Neural cell (in vitro differentiated cells): ENCODE measurements at regions not wholly inside any gene's neighbourhood (a gene's known extent, or its start where the extent isn't known, plus 50 kb on each side); places are given as distances from the start of the nearest gene placed in this dataset.

Source experiments
- H2AFZ ChIP-seq: fragments of 200-600, 300-800 bp; sonication (generic), shearing (Covaris generic); 2 replicates; pipeline ENCODE4 v1.6.0; 2014; ENCODE audit warnings: low read depth, mild to moderate bottlenecking, antibody characterized with exemption, low read length, moderate library complexity
- H3F3A ChIP-seq: fragments of 200-600 bp; shearing (Covaris generic); 2 replicates; pipeline ENCODE4 v1.6.1; 2016; ENCODE audit warnings: mild to moderate bottlenecking, moderate library complexity, mixed read lengths, antibody characterized with exemption, low read length; ENCODE audit not compliant: insufficient read depth, poor library complexity, severe bottlenecking
- H3K27ac ChIP-seq: fragments of 200-600, 300-800 bp; sonication (generic), shearing (Covaris generic); 2 replicates; pipeline ENCODE4 v1.5.1; 2014; ENCODE audit warnings: mild to moderate bottlenecking, low read length, moderate library complexity
- H3K27me3 ChIP-seq: fragments of 300-800, 200-600 bp; sonication (generic), shearing (Covaris generic); 2 replicates; pipeline ENCODE4 v1.6.0; 2014; ENCODE audit warnings: mild to moderate bottlenecking, low read depth, low read length, moderate library complexity; ENCODE audit not compliant: insufficient read depth
- H3K36me3 ChIP-seq: fragments of 300-800, 200-600 bp; sonication (generic), shearing (Covaris generic); 2 replicates; pipeline ENCODE4 v1.5.1; 2014; ENCODE audit warnings: mild to moderate bottlenecking, antibody characterized with exemption, low read length, moderate library complexity; ENCODE audit not compliant: insufficient read depth
- H3K4me2 ChIP-seq: fragments of 300-800, 200-600 bp; sonication (generic), shearing (Covaris generic); 2 replicates; pipeline ENCODE4 v1.6.0; 2014; ENCODE audit warnings: mild to moderate bottlenecking, low read length
- H3K4me3 ChIP-seq: fragments of 300-800, 200-600 bp; sonication (generic), shearing (Covaris generic); 2 replicates; pipeline ENCODE4 v1.5.1; 2014; ENCODE audit warnings: mild to moderate bottlenecking, low read length, moderate library complexity
- H3K79me2 ChIP-seq: fragments of 200-600 bp; shearing (Covaris generic); replicated peaks from 2 replicates; pipeline ENCODE4 v1.6.0; 2014; ENCODE audit warnings: mild to moderate bottlenecking, low read length, moderate library complexity; ENCODE audit not compliant: insufficient read depth
- H3K9ac ChIP-seq: fragments of 300-800, 200-600 bp; sonication (generic), shearing (Covaris generic); 2 replicates; pipeline ENCODE4 v1.6.1; 2016; ENCODE audit warnings: mild to moderate bottlenecking, low read length, mixed read lengths
- H3K9me2 ChIP-seq: fragments of 200-600 bp; shearing (Covaris generic); 2 replicates; pipeline ENCODE4 v1.6.1; 2016; ENCODE audit warnings: mild to moderate bottlenecking, low read length, mixed read lengths; ENCODE audit not compliant: insufficient read depth
- H3K9me3 ChIP-seq: fragments of 200-600, 300-800 bp; sonication (generic), shearing (Covaris generic); 2 replicates; pipeline ENCODE4 v1.6.1; 2016; ENCODE audit warnings: mild to moderate bottlenecking, mixed run types, low read length, moderate library complexity, mixed read lengths
- H4K20me1 ChIP-seq: fragments of 200-600 bp; shearing (Covaris generic); 2 replicates; pipeline ENCODE4 v1.6.1; 2016; ENCODE audit warnings: mild to moderate bottlenecking, mixed run types; ENCODE audit not compliant: insufficient read depth
- EP300 ChIP-seq: fragments of 450-650 bp; conservative IDR thresholded peaks from 2 replicates; pipeline ENCODE4 v1.6.1; 2014; ENCODE audit warnings: antibody characterized with exemption, mild to moderate bottlenecking, moderate library complexity; ENCODE audit not compliant: poor library complexity, severe bottlenecking
- EZH2 ChIP-seq: fragments of 200-600, 300-800 bp; shearing (Covaris generic), sonication (generic); IDR thresholded peaks from 2 replicates; pipeline ENCODE4 v1.6.1; 2014; ENCODE audit warnings: antibody characterized with exemption, low read length, borderline replicate concordance, mild to moderate bottlenecking; ENCODE audit not compliant: insufficient read depth, poor library complexity, severe bottlenecking
- MXI1 ChIP-seq: fragments of 450-650 bp; conservative IDR thresholded peaks from 2 replicates; pipeline ENCODE4 v1.6.1; 2014; ENCODE audit warnings: antibody characterized with exemption, mild to moderate bottlenecking; ENCODE audit not compliant: poor library complexity, severe bottlenecking
- POLR2AphosphoS5 ChIP-seq: IDR thresholded peaks from 2 replicates; pipeline ENCODE4 v1.6.1; 2012
- RAD21 ChIP-seq: fragments of 450-650 bp; conservative IDR thresholded peaks from 2 replicates; pipeline ENCODE4 v1.6.1; 2014; ENCODE audit warnings: antibody characterized with exemption, mild to moderate bottlenecking, moderate library complexity
- REST ChIP-seq: IDR thresholded peaks from 2 replicates; pipeline ENCODE4 v1.6.1; 2012; ENCODE audit warnings: borderline replicate concordance
- SMC3 ChIP-seq: fragments of 450-650 bp; conservative IDR thresholded peaks from 2 replicates; pipeline ENCODE4 v1.6.1; 2014; ENCODE audit warnings: antibody characterized with exemption, mild to moderate bottlenecking, moderate library complexity; ENCODE audit not compliant: poor library complexity
- TAF1 ChIP-seq: IDR thresholded peaks from 2 replicates; pipeline ENCODE4 v1.6.1; 2012; ENCODE audit warnings: low read depth
- TF ChIP-seq, protein P1 (sequence below): fragments of 450-650 bp; IDR thresholded peaks from 2 replicates; pipeline ENCODE4 v1.5.1; 2014; ENCODE audit warnings: antibody characterized with exemption, mild to moderate bottlenecking, moderate library complexity; ENCODE audit not compliant: poor library complexity, severe bottlenecking

- H2AFZ ChIP-seq, result no peak overlapping the region
Measured at GRCh38 chr2:172173174-172173706, 70.5 kb upstream of the DLX2 start.

DNA sequence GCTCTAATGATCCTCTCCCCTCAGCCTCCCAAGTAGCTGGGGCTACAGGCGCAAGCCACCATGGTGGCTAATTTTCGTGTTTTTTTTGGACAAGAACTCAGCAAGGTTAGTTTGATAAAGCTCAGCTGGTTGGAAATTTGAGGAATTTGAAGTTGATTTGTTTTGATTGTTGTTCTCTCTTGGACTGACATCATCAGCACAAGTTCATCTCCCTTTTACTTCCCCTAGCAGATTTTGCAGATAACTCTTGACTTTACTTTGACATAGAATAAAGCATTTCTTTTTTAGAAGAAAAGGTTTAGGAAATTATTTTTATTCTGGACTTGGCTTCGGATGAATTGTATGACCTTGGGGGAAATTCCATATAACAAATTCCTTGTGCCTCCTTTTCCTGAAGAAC, 74.9 kb upstream of the DLX2 start:
- no peaks in the 10 kb centered on the region for H4K20me1 ChIP-seq
- H3K9me2 ChIP-seq, result no peaks in the 10 kb centered on the region
- no peak overlapping the region for H2AFZ ChIP-seq
- TF ChIP-seq SMC3 (no peak), EZH2 (no peak), EP300 (no peak), REST (no peak), RAD21 (no peak), TAF1 (no peak), POLR2AphosphoS5 (no peak), MXI1 (no peak)

More at GRCh38 chr2:172173174-172173706, 70.5 kb upstream of the DLX2 start:
- Histone ChIP-seq H3K79me2 (no peaks in the 10 kb centered on the region), H3K9me3 (no peaks in the 10 kb centered on the region), H3K36me3 (no peaks in the 10 kb centered on the region), H3K27me3 (peaks cover 17% of the 10 kb centered on the region), H3K27ac (no peak overlapping the region), H3K4me2 (no peak overlapping the region), H4K20me1 (no peaks in the 10 kb centered on the region), H3F3A (no peaks in the 10 kb centered on the region), H3K4me3 (no peak overlapping the region), H3K9me2 (no peaks in the 10 kb centered on the region), H3K9ac (no peak overlapping the region)
- TF ChIP-seq RAD21 (no peak), MXI1 (no peak), TAF1 (no peak), EZH2 (no peak), REST (no peak), EP300 (no peak), SMC3 (no peak), POLR2AphosphoS5 (no peak)
- TF ChIP-seq, protein P1, sequence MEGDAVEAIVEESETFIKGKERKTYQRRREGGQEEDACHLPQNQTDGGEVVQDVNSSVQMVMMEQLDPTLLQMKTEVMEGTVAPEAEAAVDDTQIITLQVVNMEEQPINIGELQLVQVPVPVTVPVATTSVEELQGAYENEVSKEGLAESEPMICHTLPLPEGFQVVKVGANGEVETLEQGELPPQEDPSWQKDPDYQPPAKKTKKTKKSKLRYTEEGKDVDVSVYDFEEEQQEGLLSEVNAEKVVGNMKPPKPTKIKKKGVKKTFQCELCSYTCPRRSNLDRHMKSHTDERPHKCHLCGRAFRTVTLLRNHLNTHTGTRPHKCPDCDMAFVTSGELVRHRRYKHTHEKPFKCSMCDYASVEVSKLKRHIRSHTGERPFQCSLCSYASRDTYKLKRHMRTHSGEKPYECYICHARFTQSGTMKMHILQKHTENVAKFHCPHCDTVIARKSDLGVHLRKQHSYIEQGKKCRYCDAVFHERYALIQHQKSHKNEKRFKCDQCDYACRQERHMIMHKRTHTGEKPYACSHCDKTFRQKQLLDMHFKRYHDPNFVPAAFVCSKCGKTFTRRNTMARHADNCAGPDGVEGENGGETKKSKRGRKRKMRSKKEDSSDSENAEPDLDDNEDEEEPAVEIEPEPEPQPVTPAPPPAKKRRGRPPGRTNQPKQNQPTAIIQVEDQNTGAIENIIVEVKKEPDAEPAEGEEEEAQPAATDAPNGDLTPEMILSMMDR, result no peak

More for the DNA sequence above, 74.9 kb upstream of the DLX2 start:
- H3K36me3 ChIP-seq, result no peaks in the 10 kb centered on the region
- no peak overlapping the region for H3K9ac ChIP-seq
- H3K27me3 ChIP-seq, result peaks cover 8% of the 10 kb centered on the region
- H3K79me2 ChIP-seq, result no peaks in the 10 kb centered on the region
- no peak overlapping the region for H3K27ac ChIP-seq
- H3K9me3 ChIP-seq, result no peaks in the 10 kb centered on the region
- H3K4me2 ChIP-seq, result no peak overlapping the region
- no peaks in the 10 kb centered on the region for H3F3A ChIP-seq
- no peak overlapping the region for H3K4me3 ChIP-seq
